Type B pancreatic cell (in vitro differentiated cells): ENCODE measurements at regions not wholly inside any gene's neighbourhood (a gene's known extent, or its start where the extent isn't known, plus 50 kb on each side); places are given as distances from the start of the nearest gene placed in this dataset.

Experiments used
- DNase-seq: peaks from one replicate; pipeline ENCODE4 v3.0.0; 2021; ENCODE audit warnings: mixed read lengths; ENCODE audit not compliant: unreplicated experiment; ENCODE audit errors: extremely low spot score
- H3K27ac Mint-ChIP-seq: 2 replicates; pipeline ENCODE4 v1.8.0; 2021; ENCODE audit warnings: mild to moderate bottlenecking, mixed read lengths
- H3K27me3 Mint-ChIP-seq: 2 replicates; pipeline ENCODE4 v1.8.0; 2021; ENCODE audit warnings: mixed read lengths
- H3K36me3 Mint-ChIP-seq: 2 replicates; pipeline ENCODE4 v1.8.0; 2021; ENCODE audit warnings: mixed read lengths
- H3K4me1 Mint-ChIP-seq: one replicate; pipeline ENCODE4 v1.8.0; 2021; ENCODE audit warnings: mixed read lengths; ENCODE audit not compliant: unreplicated experiment
- H3K4me3 Mint-ChIP-seq: 2 replicates; pipeline ENCODE4 v1.8.0; 2021; ENCODE audit warnings: mild to moderate bottlenecking, mixed read lengths
- H3K9me3 Mint-ChIP-seq: 2 replicates; pipeline ENCODE4 v1.8.0; 2021; ENCODE audit warnings: mixed read lengths
- TF ChIP-seq, protein P1 (sequence below): fragments of 200-600 bp; sonication (generic); conservative IDR thresholded peaks from 2 replicates; pipeline ENCODE4 v1.5.0; 2021; ENCODE audit warnings: antibody characterized with exemption, mild to moderate bottlenecking

DNA sequence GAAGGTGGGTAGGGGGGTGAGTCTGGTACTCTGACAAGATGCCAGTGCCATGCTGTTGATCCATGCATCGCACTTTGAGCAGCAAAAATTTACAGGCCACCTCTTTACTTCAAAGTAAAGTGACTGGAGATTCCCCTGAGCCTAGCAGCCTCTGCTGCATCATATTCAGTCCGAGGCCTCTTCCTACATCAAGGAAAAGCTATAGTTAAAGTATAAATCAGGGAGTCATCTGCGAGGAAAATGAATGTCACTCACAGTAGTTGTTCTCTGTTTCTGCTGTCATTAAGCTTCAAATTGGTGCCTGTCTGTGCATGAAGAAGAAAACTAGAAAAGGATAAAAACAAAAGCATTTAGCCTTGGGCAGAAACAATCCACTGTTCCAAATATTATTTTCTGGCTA is 706.2 kb downstream of the TBL1XR1 start:
- H3K36me3 Mint-ChIP-seq: no peaks in the 10 kb centered on the region
- H3K4me1 Mint-ChIP-seq: no peaks in the 10 kb centered on the region
- no peaks in the 10 kb centered on the region for H3K9me3 Mint-ChIP-seq
- H3K27me3 Mint-ChIP-seq: peaks cover 3% of the 10 kb centered on the region
- no peak overlapping the region for H3K4me3 Mint-ChIP-seq
- no peak for DNase-seq
- no peak overlapping the region for H3K27ac Mint-ChIP-seq
- TF ChIP-seq, protein P1, sequence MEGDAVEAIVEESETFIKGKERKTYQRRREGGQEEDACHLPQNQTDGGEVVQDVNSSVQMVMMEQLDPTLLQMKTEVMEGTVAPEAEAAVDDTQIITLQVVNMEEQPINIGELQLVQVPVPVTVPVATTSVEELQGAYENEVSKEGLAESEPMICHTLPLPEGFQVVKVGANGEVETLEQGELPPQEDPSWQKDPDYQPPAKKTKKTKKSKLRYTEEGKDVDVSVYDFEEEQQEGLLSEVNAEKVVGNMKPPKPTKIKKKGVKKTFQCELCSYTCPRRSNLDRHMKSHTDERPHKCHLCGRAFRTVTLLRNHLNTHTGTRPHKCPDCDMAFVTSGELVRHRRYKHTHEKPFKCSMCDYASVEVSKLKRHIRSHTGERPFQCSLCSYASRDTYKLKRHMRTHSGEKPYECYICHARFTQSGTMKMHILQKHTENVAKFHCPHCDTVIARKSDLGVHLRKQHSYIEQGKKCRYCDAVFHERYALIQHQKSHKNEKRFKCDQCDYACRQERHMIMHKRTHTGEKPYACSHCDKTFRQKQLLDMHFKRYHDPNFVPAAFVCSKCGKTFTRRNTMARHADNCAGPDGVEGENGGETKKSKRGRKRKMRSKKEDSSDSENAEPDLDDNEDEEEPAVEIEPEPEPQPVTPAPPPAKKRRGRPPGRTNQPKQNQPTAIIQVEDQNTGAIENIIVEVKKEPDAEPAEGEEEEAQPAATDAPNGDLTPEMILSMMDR: no peak

- Mint-ChIP-seq H3K27ac (no peak overlapping the region), H3K4me3 (no peak overlapping the region), H3K9me3 (no peaks in the 10 kb centered on the region), H3K4me1 (no peaks in the 10 kb centered on the region), H3K36me3 (no peaks in the 10 kb centered on the region), H3K27me3 (peaks cover 3% of the 10 kb centered on the region)
- no peak for DNase-seq
- TF ChIP-seq, protein P1: no peak
These were observed 706.9 kb downstream of the TBL1XR1 start for GRCh38 chr3:176490357-176490756.

- no peak overlapping the region for H3K27ac Mint-ChIP-seq
- no peaks in the 10 kb centered on the region for H3K36me3 Mint-ChIP-seq
- H3K27me3 Mint-ChIP-seq: no peaks in the 10 kb centered on the region
- no peak for DNase-seq
- peaks cover under 1% of the 10 kb centered on the region for H3K9me3 Mint-ChIP-seq
- H3K4me1 Mint-ChIP-seq: no peaks in the 10 kb centered on the region
- no peak overlapping the region for H3K4me3 Mint-ChIP-seq
- TF ChIP-seq, protein P1: no peak
These were observed 718.0 kb downstream of the TBL1XR1 start for GRCh38 chr3:176479248-176479647.

- Mint-ChIP-seq H3K27me3 (no peaks in the 10 kb centered on the region), H3K4me3 (no peak overlapping the region), H3K27ac (no peak overlapping the region), H3K36me3 (no peaks in the 10 kb centered on the region), H3K4me1 (no peaks in the 10 kb centered on the region), H3K9me3 (no peaks in the 10 kb centered on the region)
- TF ChIP-seq, protein P1: no peak
- no peak for DNase-seq
These were observed 727.5 kb downstream of the TBL1XR1 start for GRCh38 chr3:176469694-176470205.

DNA sequence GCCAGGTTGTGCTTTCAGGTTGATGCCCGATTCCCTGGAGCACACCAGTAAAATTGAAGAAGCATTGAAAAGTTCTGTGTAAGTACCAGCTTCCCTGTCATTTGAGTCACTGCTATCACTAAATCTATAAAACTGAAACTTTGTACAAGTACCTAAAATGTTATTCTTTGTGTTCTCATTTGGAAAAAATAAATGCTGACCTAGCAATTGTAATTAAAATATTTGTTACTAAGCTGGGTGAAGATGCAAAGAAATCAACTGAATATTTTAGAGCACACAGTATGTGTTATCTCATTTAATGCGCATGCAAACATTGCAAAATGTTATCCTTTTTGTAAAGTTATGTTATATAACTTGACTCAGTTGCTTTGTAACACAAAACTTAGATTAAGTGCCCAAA is 733.7 kb downstream of the TBL1XR1 start:
- Mint-ChIP-seq H3K4me1 (no peaks in the 10 kb centered on the region), H3K4me3 (no peak overlapping the region), H3K27me3 (no peaks in the 10 kb centered on the region), H3K9me3 (no peaks in the 10 kb centered on the region), H3K27ac (no peak overlapping the region), H3K36me3 (no peaks in the 10 kb centered on the region)
- TF ChIP-seq, protein P1: no peak
- DNase-seq: no peak

- Mint-ChIP-seq H3K27me3 (no peaks in the 10 kb centered on the region), H3K27ac (no peak overlapping the region), H3K36me3 (no peaks in the 10 kb centered on the region)
These were observed 749.9 kb downstream of the TBL1XR1 start for GRCh38 chr3:176447369-176447768.

More at GRCh38 chr3:176447369-176447768, 749.9 kb downstream of the TBL1XR1 start:
- TF ChIP-seq, protein P1: no peak
- Mint-ChIP-seq H3K4me3 (no peak overlapping the region), H3K9me3 (no peaks in the 10 kb centered on the region), H3K4me1 (no peaks in the 10 kb centered on the region)
- DNase-seq: no peak
